Right hindlimb (tissue), 1 donor: ENCODE measurements at regions not wholly inside any gene's neighbourhood (a gene's known extent, or its start where the extent isn't known, plus 50 kb on each side); places are given as distances from the start of the nearest gene placed in this dataset.
A peak's percentile ranks its signal among the peaks of the same experiment; 100 is the strongest.

Experiments
- DNase-seq: peaks from one replicate; pipeline ENCODE4 v3.0.0-alpha.2; 2018

- no peak for DNase-seq
Observed at GRCh38 chr1:29478879-29479278, 242.6 kb downstream of the PTPRU start.

GRCh38 chr1:29478151-29478791, 241.9 kb downstream of the PTPRU start:
- no peak for DNase-seq

- no peak for DNase-seq
Observed at GRCh38 chr1:29475326-29475725, 239.0 kb downstream of the PTPRU start.

- DNase-seq, result no peak
Observed at GRCh38 chr1:29474274-29475244, 238.2 kb downstream of the PTPRU start.

- DNase-seq, result no peak
Observed at GRCh38 chr1:29473161-29473855, 237.0 kb downstream of the PTPRU start.

GRCh38 chr1:29471487-29472313, 235.4 kb downstream of the PTPRU start:
- DNase-seq, result no peak

GRCh38 chr1:29470788-29471119, 234.4 kb downstream of the PTPRU start:
- no peak for DNase-seq

- no peak for DNase-seq
Observed at GRCh38 chr1:29470087-29470787, 233.9 kb downstream of the PTPRU start.

- no peak for DNase-seq
Observed at GRCh38 chr1:29469457-29469856, 233.1 kb downstream of the PTPRU start.

GRCh38 chr1:29467989-29468900, 231.9 kb downstream of the PTPRU start:
- DNase-seq, result no peak

- no peak for DNase-seq
Observed at GRCh38 chr1:29466258-29466657, 229.9 kb downstream of the PTPRU start.

GRCh38 chr1:29465755-29466154, 229.4 kb downstream of the PTPRU start:
- DNase-seq, result no peak

GRCh38 chr1:29462096-29462495, 225.8 kb downstream of the PTPRU start:
- DNase-seq, result peak; percentile 10

- DNase-seq, result peak; percentile 12
Observed at GRCh38 chr1:29461115-29461739, 224.9 kb downstream of the PTPRU start.

- no peak for DNase-seq
Observed at GRCh38 chr1:29460694-29461093, 224.4 kb downstream of the PTPRU start.

- DNase-seq, result no peak
Observed at GRCh38 chr1:29460041-29460610, 223.8 kb downstream of the PTPRU start.

- no peak for DNase-seq
Observed at GRCh38 chr1:29459620-29459945, 223.3 kb downstream of the PTPRU start.

- DNase-seq, result peak; percentile 11
Observed at GRCh38 chr1:29458737-29459619, 222.7 kb downstream of the PTPRU start.
